ENCODE measurements at regions not wholly inside any gene's neighbourhood (a gene's known extent, or its start where the extent isn't known, plus 50 kb on each side); places are given as distances from the start of the nearest gene placed in this dataset.
A peak's percentile ranks its signal among the peaks of the same experiment; 100 is the strongest.

GRCh38 chr4:185965426-185966384 lies 103.3 kb upstream of the TLR3 start:
- TF ChIP-seq CTCF (conservative IDR thresholded peaks at IDR 0.05; ENCODE audit: low read length), result no peak
- H3K4me3 ChIP-seq (ENCODE audit: low read length), result no peak overlapping the region
- no peak for DNase-seq (ENCODE audit: low read depth)

- no peak for TF ChIP-seq CTCF (conservative IDR thresholded peaks at IDR 0.05; ENCODE audit: low read length)
- no peak for DNase-seq (ENCODE audit: low read depth)
- no peak overlapping the region for H3K4me3 ChIP-seq (ENCODE audit: low read length)
These were observed 102.4 kb upstream of the TLR3 start for GRCh38 chr4:185966549-185966948.

GRCh38 chr4:185966997-185967775 lies 101.8 kb upstream of the TLR3 start:
- no peak for TF ChIP-seq CTCF (conservative IDR thresholded peaks at IDR 0.05; ENCODE audit: low read length)
- H3K4me3 ChIP-seq (ENCODE audit: low read length), result no peak overlapping the region
- DNase-seq (ENCODE audit: low read depth), result peak; percentile 6

- DNase-seq (ENCODE audit: low read depth), result no peak
- H3K4me3 ChIP-seq (ENCODE audit: low read length), result no peak overlapping the region
- TF ChIP-seq CTCF (conservative IDR thresholded peaks at IDR 0.05; ENCODE audit: low read length), result no peak
These were observed 99.3 kb upstream of the TLR3 start for GRCh38 chr4:185969657-185970056.

- no peak overlapping the region for H3K4me3 ChIP-seq (ENCODE audit: low read length)
- no peak for TF ChIP-seq CTCF (conservative IDR thresholded peaks at IDR 0.05; ENCODE audit: low read length)
- no peak for DNase-seq (ENCODE audit: low read depth)
These were observed 80.9 kb upstream of the TLR3 start for GRCh38 chr4:185987961-185988627.

GRCh38 chr4:185991770-185992169 lies 77.2 kb upstream of the TLR3 start:
- no peak for DNase-seq (ENCODE audit: low read depth)
- TF ChIP-seq CTCF (conservative IDR thresholded peaks at IDR 0.05; ENCODE audit: low read length), result no peak
- no peak overlapping the region for H3K4me3 ChIP-seq (ENCODE audit: low read length)
